K562 (cell line): ENCODE measurements at regions not wholly inside any gene's neighbourhood (a gene's known extent, or its start where the extent isn't known, plus 50 kb on each side); places are given as distances from the start of the nearest gene placed in this dataset.

Experiments used
- BRCA1 ChIP-seq, 2 experiments: fragments of 450-650 bp in 1 of 2; sonication (generic) in 1 of 2; formaldehyde crosslinking in 1 of 2; IDR thresholded peaks; 2 replicates each; pipeline versions ENCODE4 v1.5.0 to v1.6.1; 2017 to 2020; ENCODE audit warnings: mild to moderate bottlenecking in 1 of 2, missing genetic modification reagents in 1 of 2
- CHAMP1 ChIP-seq: fragments of 450-650 bp; IDR thresholded peaks from 2 replicates; pipeline ENCODE4 v1.6.1; 2016; ENCODE audit warnings: mild to moderate bottlenecking
- CREB1 ChIP-seq, 2 experiments: sonication (generic) in 1 of 2; formaldehyde crosslinking in 1 of 2; IDR thresholded peaks; 2 replicates each; pipeline versions ENCODE4 v1.6.1 to v1.8.0; 2012 to 2022; ENCODE audit warnings: inconsistent platforms in 1 of 2, mild to moderate bottlenecking in 1 of 2, missing genetic modification reagents in 1 of 2, moderate library complexity in 1 of 2
- CTCF ChIP-seq, 3 experiments: IDR thresholded peaks in 2 of 3; conservative IDR thresholded peaks in 1 of 3; 2 replicates each; pipeline ENCODE4 v1.5.1; 2011 to 2012; ENCODE audit warnings: low read length in 3 of 3, mild to moderate bottlenecking in 3 of 3, control low read depth in 2 of 3, improper control_type of control experiment in 1 of 3, inconsistent platforms in 1 of 3, low read depth in 1 of 3, mixed read lengths in 1 of 3, moderate library complexity in 1 of 3; ENCODE audit not compliant: insufficient read depth in 2 of 3
- ZC3H11A ChIP-seq: IDR thresholded peaks from 2 replicates; pipeline ENCODE4 v1.6.1; 2012; ENCODE audit warnings: low read depth, low read length, improper control_type of control experiment

DNA sequence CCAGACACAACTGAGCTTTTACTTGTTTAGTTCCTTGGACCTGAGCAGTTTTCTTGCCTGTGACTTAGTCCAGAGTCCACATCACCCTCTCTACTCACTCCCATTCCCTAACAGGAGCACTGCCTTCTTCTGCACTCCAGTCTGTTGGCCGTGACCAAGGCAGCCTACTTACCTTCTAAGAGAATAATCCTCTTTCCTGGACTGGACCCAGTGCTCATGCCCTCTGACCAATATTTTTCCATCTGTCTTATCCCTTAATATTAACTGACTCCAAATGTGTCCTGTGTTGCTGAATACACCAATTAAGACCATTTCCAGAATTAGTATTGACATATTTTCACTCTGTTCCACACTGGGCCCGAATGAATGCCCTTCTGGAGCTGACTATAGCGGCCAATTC is 681.0 kb upstream of the KIF2B start:
- no peak for TF ChIP-seq CHAMP1
- no peak for TF ChIP-seq CTCF (IDR thresholded peaks at IDR 0.05 in 2 of 3, conservative IDR thresholded peaks at IDR 0.05 in 1 of 3; ENCODE audit: insufficient read depth in 2 of 3, low read depth in 1 of 3, low read length in 3 of 3)
- TF ChIP-seq BRCA1 (IDR thresholded peaks at IDR 0.05): no peak
- TF ChIP-seq BRCA1 (CRISPR knock-in tag; IDR thresholded peaks at IDR 0.05): no peak
- no peak for TF ChIP-seq ZC3H11A
- no peak for TF ChIP-seq CREB1 (IDR thresholded peaks at IDR 0.05)
- TF ChIP-seq CREB1 (CRISPR knock-in tag; IDR thresholded peaks at IDR 0.05): no peak
